ENCODE measurements at regions not wholly inside any gene's neighbourhood (a gene's known extent, or its start where the extent isn't known, plus 50 kb on each side); places are given as distances from the start of the nearest gene placed in this dataset.

- CTCF ChIA-PET: no interaction called here
- H3K27ac Mint-ChIP-seq: no peak overlapping the region
These were observed 615.5 kb upstream of the KLHL29 start for GRCh38 chr2:22769497-22769896.

GRCh38 chr2:22784566-22784965 is 600.4 kb upstream of the KLHL29 start:
- H3K9me3 Mint-ChIP-seq: peaks cover 13% of the 10 kb centered on the region
- CTCF ChIA-PET: interaction anchor here (1.2 kb wide), 1 partner anchor 120 kb away, joined by 3 read pairs; no protein-coding TSS in a partner anchor
- H3K36me3 Mint-ChIP-seq: peaks cover 3% of the 10 kb centered on the region; the same call in 1 of the 2 replicates
- peaks cover 46% of the 10 kb centered on the region for H3K4me1 Mint-ChIP-seq
- DNase-seq (ENCODE audit: low spot score) (no peak), ATAC-seq (peak; percentile 32; the same call in 1 of the 2 replicates)
- no peak overlapping the region for H3K4me3 Mint-ChIP-seq
- 0 out of 2 replicates have a peak overlapping the region, but pooled peaks have one; percentile 16 for H3K27ac Mint-ChIP-seq
- H3K27me3 Mint-ChIP-seq (ENCODE audit: low read depth): no peaks in the 10 kb centered on the region
- POLR2A ChIA-PET: interaction anchor here (0.7 kb wide), 1 partner anchor 78 kb away, joined by 3 read pairs; no protein-coding TSS in a partner anchor
- TF ChIP-seq MLX (CRISPR knock-in tag; IDR thresholded peaks at IDR 0.05) (no peak), ZNF671 (CRISPR knock-in tag; IDR thresholded peaks at IDR 0.05) (no peak), USF1 (CRISPR knock-in tag; IDR thresholded peaks at IDR 0.05) (no peak), E2F1 (CRISPR knock-in tag; IDR thresholded peaks at IDR 0.05) (no peak), FOXK1 (CRISPR knock-in tag; IDR thresholded peaks at IDR 0.05) (no peak), JAZF1 (CRISPR knock-in tag; IDR thresholded peaks at IDR 0.05) (no peak), ZNF138 (CRISPR knock-in tag; conservative IDR thresholded peaks at IDR 0.05) (no peak), ATF2 (CRISPR knock-in tag; IDR thresholded peaks at IDR 0.05; ENCODE audit: borderline replicate concordance, low read depth) (no peak), E2F4 (CRISPR knock-in tag; IDR thresholded peaks at IDR 0.05; ENCODE audit: borderline replicate concordance, low read depth) (no peak), FOXJ3 (CRISPR knock-in tag; IDR thresholded peaks at IDR 0.05; ENCODE audit: borderline replicate concordance) (no peak), ELF4 (CRISPR knock-in tag; IDR thresholded peaks at IDR 0.05; ENCODE audit: low read depth) (no peak), CREM (CRISPR knock-in tag; IDR thresholded peaks at IDR 0.05) (no peak), TEAD1 (CRISPR knock-in tag; IDR thresholded peaks at IDR 0.05) (no peak), KAT7 (CRISPR knock-in tag; IDR thresholded peaks at IDR 0.05; ENCODE audit: borderline replicate concordance) (no peak), RORB (CRISPR knock-in tag; IDR thresholded peaks at IDR 0.05) (no peak), PREB (CRISPR knock-in tag; IDR thresholded peaks at IDR 0.05; ENCODE audit: borderline replicate concordance) (no peak), NR3C1 (CRISPR knock-in tag; conservative IDR thresholded peaks at IDR 0.05; ENCODE audit: low read depth) (no peak), ZNF232 (CRISPR knock-in tag; IDR thresholded peaks at IDR 0.05) (no peak), ZBTB43 (CRISPR knock-in tag; IDR thresholded peaks at IDR 0.05) (no peak)
- TF ChIP-seq, protein P1, sequence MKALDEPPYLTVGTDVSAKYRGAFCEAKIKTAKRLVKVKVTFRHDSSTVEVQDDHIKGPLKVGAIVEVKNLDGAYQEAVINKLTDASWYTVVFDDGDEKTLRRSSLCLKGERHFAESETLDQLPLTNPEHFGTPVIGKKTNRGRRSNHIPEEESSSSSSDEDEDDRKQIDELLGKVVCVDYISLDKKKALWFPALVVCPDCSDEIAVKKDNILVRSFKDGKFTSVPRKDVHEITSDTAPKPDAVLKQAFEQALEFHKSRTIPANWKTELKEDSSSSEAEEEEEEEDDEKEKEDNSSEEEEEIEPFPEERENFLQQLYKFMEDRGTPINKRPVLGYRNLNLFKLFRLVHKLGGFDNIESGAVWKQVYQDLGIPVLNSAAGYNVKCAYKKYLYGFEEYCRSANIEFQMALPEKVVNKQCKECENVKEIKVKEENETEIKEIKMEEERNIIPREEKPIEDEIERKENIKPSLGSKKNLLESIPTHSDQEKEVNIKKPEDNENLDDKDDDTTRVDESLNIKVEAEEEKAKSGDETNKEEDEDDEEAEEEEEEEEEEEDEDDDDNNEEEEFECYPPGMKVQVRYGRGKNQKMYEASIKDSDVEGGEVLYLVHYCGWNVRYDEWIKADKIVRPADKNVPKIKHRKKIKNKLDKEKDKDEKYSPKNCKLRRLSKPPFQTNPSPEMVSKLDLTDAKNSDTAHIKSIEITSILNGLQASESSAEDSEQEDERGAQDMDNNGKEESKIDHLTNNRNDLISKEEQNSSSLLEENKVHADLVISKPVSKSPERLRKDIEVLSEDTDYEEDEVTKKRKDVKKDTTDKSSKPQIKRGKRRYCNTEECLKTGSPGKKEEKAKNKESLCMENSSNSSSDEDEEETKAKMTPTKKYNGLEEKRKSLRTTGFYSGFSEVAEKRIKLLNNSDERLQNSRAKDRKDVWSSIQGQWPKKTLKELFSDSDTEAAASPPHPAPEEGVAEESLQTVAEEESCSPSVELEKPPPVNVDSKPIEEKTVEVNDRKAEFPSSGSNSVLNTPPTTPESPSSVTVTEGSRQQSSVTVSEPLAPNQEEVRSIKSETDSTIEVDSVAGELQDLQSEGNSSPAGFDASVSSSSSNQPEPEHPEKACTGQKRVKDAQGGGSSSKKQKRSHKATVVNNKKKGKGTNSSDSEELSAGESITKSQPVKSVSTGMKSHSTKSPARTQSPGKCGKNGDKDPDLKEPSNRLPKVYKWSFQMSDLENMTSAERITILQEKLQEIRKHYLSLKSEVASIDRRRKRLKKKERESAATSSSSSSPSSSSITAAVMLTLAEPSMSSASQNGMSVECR (CRISPR knock-in tag; IDR thresholded peaks at IDR 0.05; ENCODE audit: borderline replicate concordance): no peak

More at GRCh38 chr2:22769497-22769896, 615.5 kb upstream of the KLHL29 start:
- no peak for ATAC-seq
- H3K9me3 Mint-ChIP-seq: peaks cover 4% of the 10 kb centered on the region; the same call in 1 of the 2 replicates
- no peak overlapping the region for H3K4me3 Mint-ChIP-seq
- no peaks in the 10 kb centered on the region for H3K36me3 Mint-ChIP-seq
- no peak for TF ChIP-seq GRHL2 (CRISPR knock-in tag; IDR thresholded peaks at IDR 0.05; ENCODE audit: insufficient replicate concordance, severe bottlenecking)
- no peak for TF ChIP-seq NFYB (CRISPR knock-in tag; conservative IDR thresholded peaks at IDR 0.05; ENCODE audit: low read depth)
- TF ChIP-seq MYBL2 (CRISPR knock-in tag; IDR thresholded peaks at IDR 0.05): no peak
- no peak for TF ChIP-seq GTF2I (CRISPR knock-in tag; conservative IDR thresholded peaks at IDR 0.05)
- TF ChIP-seq TP53 (CRISPR knock-in tag; IDR thresholded peaks at IDR 0.05): no peak
- no peak for TF ChIP-seq TCF7 (CRISPR knock-in tag; IDR thresholded peaks at IDR 0.05; ENCODE audit: low read depth)
- no peaks in the 10 kb centered on the region for H3K27me3 Mint-ChIP-seq (ENCODE audit: low read depth)
- POLR2A ChIA-PET: no interaction called here
- peaks cover 17% of the 10 kb centered on the region for H3K4me1 Mint-ChIP-seq
- DNase-seq (ENCODE audit: low spot score): no peak

Data from WTC11 (cell line).